ENCODE measurements at regions not wholly inside any gene's neighbourhood (a gene's known extent, or its start where the extent isn't known, plus 50 kb on each side); places are given as distances from the start of the nearest gene placed in this dataset.

DNA sequence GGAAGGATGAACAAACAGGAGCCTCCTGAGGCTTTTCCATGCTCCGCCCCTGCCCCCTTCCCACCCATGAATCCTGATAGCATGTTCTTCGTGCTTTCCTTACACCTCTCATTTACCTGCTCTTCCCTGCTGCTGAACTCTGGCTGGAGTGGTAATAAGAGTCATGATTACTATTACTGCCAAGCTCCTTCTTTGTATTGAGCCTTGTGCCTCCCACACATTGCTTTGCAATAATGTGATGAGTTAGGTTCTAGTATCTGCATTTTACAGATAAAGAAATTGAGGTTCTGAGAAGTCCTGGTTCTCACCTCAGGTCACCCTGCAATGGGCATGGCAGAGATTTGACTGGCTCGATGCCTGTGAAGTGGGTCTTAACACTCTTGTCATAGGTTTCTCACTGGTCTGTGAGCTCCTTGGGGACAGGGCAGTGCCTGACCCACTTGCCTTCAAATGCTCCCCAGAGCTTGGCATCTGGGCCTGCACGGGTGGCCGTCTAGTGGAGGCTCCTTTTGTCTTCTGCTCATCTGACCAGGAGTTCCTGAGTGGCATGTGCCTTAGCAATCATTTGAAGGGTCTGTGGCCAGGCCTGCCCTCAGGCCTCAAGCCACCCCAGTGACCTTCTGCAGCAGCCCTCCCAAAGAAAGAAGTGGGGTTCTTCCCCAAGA, 309.2 kb upstream of the ZMIZ1 start:
- no peak for DNase-seq (ENCODE audit: low spot score)

DNA sequence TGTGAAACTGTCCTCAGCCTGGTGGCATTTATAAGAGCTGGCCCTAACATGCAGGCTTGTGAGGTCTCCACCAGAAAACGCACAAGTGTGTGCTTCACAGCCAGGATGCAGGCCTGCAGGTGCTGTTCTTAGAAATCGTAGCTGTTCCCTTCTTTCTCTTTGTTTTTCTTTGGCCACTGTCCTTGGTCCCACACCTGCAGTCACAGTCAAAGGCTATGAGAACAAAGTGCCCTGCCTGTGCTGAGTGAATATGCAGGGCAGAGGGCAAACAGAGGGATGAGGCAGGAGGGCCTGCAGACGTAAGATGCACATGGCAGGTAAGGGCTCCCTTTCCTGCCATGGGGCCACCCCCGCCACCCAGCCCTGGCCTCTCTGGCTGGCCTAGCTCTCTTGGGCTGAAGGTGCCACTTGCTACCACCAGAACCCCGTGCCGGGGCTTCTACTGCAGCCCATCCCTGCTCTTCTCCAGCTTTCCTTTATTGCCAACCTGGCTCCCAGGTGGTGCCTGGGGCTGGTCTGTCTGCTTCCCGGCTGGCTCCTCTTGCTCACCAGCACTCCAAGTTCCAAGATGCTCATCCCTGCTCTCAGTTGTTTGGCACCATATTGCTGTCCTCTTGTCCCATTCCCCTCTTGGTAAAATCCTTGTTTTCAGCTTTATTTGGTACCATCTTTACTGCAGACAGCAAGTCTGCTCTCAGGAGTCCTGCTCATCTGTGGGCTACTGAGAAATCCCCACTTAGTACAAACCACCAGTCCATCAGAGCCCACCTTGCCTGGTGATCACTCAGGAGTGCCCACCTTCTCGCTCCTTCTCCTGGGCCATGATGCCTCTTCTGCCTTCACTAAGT, 308.1 kb upstream of the ZMIZ1 start:
- no peak for DNase-seq (ENCODE audit: low spot score)

DNA sequence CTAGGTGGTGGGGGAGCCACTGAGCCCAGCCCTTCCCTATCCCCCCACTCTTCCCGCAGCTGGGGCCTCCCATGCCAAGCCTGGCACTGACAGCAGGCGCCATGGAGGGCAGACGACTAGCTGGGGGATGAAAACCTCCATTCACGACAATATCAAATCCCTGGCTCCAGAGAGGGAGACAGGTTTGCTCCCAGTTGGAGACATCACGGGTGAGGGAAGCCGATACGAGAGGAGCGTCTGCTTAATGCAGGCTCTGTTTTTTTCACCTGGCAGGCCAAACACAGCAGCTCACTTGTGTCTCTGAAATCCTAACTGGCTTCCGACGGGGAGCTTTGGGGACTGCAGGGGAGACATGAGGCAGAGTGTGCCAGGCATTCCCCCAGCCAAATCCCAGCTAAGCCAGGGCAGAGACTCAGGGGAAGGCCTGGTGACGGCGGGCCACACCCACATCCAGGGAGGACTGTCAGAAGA, 307.4 kb upstream of the ZMIZ1 start:
- no peak for DNase-seq (ENCODE audit: low spot score)

DNA sequence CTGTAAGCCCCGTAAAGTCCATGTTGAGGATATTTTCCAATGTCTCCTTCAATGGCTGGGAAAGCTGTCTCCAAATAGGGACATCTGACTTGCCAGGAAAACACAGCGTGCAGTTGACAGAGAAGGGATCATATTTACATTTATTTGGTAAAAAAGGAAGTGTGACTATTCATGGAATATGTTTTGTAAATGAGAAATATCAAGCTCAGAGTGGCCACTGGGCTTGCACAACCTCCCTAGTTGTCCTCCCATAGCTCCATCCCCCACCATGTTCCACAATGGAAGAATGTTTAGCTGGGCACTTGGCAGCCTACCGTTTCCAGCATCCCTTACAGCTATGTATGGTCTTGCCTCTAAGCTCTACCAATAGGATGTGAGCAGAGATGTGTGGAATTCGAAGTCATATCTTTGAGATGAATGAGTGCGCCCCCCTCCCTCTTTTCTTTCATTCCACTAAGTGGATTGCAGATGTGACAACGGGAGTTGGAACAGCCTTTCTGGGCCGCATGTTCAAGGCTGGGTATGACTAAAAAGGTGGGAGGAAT, 306.6 kb upstream of the ZMIZ1 start:
- no peak for DNase-seq (ENCODE audit: low spot score)

DNA sequence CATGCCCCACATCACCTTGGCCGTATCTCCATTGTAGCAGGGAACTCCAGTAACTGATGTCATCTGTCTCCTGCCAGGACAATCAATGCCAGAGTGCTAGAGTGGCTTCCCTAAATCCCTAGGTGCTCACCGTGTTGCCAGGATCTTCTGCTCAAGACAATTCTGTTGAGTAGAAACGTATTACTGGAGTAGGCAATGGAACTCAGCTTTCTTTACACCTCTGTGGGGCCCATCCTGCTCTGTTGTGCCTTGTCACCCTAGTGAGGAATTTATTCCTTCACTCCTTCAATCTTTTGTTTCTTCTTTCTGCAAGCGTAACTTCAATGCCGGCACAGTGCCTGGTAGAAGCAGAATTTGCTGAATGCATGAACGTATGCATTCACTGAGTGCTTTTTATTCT, 305.5 kb upstream of the ZMIZ1 start:
- DNase-seq (ENCODE audit: low spot score) = no peak

DNA sequence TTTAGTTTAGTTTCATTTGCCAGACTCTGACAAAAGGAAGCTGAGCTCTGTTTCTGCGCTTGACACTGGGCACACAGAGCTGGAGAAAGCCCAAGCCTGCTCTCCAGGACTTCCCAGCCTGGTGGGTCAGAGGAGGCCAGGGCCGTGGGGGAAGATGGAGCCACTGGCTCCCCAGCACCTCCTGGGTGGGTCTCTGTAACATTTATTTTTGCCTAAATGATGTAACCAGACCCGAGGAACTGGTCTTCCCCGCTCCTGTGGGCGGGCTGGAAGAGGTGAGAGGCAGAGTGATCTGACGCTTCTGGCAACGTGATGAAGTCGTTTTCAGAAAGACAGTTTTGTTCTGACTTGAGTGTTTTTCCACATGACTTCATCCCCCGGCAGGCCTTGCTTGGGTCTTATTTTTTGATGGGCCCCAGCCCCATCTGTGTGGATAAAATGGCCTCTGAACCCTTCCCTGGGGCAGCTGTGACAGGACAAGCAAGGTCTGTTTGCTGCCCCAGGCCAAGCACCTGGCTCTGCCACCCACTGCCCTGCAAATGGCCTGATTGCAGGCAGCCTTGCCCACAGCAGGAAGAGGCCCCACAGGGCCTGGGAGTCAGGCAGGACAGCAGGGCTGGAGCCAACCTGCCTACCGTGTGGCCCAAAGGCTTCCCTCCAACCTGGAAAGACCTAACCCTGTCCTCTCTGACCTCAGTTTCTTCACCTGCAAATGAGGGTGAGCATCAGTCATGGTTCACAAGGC, 304.9 kb upstream of the ZMIZ1 start:
- no peak for DNase-seq (ENCODE audit: low spot score)

DNA sequence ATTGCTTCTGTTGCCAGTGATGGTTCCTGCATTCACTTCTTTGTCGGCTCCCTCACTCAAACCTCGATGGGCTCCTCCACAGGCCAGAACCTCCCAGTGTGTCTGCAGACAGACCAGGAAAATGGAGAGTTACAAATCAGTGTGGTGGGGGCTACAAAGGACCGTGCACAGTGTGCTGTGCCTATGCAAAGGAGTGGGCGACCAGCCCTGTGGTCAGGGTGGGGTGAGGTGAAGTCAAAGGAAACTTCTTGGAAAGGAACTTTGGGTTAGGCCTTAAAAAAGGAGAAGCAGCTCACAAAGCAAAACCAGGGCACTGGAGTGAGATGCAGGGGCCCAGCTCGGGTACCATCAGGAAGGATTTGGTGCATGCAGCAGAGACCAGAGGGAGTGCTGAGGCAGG, 304.3 kb upstream of the ZMIZ1 start:
- DNase-seq (ENCODE audit: low spot score) = no peak

DNA sequence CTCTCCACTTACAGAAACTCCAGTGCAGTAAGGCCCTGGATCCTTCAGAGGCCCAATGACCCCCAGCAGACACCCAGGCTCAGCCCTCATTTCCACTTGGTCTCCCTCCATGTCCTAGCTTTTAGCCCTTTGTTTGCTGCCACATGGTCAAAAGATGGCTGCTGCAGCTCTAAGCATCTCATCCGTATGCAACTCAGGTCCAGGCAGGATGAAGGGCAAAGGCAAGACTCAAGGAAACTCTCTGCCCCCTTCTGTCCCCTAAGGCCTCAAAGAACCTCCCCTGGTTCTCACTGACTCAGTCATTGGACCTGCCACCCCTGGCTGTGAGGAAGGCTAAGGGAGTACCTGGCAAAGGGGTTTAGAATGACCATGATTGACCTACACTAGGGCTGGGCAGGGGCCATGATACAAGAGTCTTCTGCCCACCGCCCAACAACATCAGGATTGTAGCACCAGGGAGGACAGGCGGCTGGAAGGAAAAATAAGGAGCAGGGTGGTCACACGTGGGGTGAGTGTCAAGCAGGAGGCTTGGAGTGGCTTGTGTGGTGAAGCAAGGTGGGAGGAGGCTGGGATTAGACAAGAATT, 303.8 kb upstream of the ZMIZ1 start:
- no peak for DNase-seq (ENCODE audit: low spot score)

DNA sequence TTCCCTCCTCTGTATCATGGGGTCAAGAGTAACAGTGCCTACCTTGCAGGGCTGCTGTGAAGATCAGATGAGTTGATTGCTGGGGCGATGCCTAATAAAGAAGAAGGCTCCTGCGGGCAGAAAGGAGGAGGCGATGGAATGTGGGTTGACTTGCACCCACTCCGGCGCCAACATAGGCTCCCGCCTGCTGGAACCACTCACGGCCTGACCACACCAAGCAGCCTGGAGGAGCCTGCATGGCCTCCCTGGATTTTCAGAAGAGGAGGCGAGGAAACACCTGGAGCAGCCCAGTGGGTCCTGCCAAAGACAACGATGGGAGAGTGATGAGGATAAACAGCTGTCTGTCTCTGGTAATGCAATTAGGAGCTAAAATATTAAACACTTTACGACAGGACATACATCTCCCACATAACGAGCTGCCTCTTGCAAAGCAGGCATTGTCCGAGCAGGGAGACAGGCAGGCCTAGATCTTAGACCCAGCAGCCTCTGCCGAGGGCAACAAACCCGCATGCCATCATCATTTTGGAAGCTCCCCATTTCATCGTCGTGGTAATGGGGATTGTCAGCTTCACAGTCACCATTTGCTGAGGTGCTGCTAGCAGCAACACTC, 302.9 kb upstream of the ZMIZ1 start:
- no peak for DNase-seq (ENCODE audit: low spot score)

DNA sequence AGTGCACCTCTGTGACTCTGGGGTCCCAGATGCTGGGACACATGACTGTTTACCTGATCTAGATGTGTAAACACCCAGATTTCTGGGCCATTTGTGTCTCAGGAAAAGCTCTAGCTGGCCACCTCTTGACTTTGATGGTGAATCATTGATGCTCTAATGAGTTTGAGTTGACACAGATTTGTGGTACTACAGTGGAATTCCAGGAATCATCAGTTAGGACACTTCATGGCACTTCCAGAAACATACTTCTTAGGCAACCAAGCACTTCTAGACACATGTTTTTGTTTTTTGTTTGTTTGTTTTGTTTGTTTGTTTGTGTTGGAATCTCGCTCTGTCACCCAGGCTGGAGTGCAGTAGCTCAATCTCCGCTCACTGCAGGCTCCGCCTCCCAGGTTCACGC, 302.2 kb upstream of the ZMIZ1 start:
- no peak for DNase-seq (ENCODE audit: low spot score)

DNA sequence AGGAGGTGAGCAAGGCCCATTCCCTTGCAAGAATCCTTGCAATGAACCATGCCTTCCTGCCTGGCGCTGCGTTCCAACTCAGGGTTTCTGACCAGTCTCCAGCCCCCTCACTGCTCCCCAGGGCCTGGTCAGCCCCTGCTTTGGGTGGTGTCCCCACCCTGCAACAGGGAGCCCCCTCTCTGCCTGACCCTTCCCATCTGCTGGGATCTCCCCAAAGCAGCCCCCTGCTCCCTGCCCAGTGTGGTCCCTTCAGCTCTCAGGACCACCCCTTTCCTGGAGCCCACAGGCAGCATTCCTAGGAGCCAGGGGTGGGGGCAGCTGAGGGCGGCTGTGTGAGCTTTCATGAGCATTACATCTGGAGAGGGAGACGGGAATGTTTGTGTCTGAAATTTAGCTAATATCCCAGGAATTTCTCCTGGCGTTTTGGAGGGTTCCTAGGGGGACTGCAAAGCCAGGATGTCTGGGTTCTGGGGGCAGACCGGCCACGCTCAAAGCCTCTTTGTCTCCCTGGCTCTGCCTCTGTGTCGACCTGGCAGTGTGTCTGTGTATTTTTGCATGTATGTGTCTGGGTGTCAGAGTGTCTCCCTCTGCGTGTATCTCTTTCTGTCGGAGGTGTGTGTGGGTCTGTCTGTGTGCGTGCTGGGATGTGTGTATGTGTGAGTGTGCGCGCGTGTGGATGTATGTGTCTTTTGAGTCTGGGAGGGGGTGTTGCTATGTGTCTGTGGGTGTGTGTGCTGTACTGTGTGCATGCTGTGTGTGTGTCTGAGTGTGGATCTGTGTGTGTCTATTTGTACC, 300.5 kb upstream of the ZMIZ1 start:
- no peak for DNase-seq (ENCODE audit: low spot score)

DNA sequence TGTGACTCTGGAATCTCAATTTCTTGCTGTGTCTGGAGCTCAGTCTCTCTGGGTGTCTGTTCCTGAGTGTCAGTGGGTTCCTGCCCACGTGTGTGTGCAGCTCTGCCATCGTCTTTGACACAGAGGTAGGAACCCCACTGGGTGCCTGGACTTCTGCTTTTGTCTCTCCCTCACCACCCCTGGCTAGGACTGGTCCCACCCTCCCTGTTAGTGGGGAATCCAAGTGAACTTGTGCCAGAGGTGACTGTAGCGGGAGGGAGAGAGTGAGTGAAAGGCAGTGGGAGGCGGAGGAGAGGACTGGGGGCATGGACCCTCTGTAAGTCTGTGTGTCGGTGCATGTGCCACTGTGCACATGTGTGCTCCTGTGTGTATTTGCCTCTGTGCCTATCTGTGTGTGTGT, 299.9 kb upstream of the ZMIZ1 start:
- no peak for DNase-seq (ENCODE audit: low spot score)

DNA sequence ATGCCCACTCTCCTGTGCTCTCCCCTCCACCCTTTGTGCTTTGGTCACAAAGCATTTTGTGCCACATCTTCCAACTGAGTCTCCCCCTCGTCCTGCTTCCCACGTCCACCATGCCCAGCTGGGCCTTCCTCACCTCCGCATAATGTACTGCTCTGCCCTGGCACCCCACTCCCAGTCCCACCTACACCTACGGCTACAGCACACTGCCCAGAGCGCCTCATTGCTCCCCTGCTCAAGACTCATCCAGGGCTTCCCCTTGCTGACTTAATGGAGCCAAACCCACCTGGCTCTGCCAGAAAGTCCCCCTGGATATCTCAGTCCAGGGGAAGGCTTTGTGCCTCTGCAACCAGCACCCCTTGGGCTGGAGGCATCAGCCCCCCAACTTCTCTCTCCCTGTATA, 299.2 kb upstream of the ZMIZ1 start:
- DNase-seq (ENCODE audit: low spot score) = no peak

DNA sequence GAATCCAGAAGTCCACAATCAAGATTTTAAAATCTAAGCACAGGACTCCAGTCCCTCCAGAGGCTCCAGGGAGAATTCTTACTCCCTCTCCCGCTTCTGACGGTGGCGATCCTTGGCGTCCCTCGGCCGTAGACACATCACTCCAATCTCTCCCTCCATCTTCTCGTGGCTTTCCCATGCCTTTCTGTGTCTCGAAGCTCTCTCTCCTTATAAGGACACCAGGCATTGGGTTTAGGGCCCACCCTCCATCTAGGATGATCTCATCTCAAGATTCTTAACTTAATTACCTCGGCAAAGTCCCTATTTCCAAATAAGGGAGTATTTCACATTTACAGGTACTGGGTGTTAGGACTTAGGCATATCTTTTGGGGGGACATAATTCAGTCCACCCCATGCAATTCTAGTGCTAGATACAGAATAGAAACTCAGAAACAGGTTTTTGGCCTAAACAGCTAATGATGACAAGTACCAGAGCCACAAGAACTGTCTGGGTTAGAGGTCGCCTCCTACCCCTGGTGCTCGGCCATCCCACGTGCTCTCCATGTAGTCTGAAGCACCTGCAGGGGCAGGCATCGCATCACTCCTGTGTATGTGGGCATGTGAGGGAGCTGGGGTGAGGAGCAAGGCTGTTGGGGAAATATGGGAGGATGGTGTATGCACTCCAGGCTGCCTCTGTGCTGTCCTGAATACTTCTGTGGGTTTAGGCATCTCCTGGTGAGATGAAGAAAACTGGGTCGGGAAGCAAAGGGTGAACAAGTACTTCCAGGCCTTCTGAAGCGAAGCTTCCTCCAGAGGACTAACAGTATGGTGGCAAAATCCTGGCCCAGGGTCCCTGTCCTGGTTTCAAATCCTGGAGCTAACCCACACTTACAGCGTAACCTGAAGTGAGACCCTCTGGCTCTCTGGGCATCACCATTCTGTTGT, 298.3 kb upstream of the ZMIZ1 start:
- DNase-seq (ENCODE audit: low spot score) = no peak

DNA sequence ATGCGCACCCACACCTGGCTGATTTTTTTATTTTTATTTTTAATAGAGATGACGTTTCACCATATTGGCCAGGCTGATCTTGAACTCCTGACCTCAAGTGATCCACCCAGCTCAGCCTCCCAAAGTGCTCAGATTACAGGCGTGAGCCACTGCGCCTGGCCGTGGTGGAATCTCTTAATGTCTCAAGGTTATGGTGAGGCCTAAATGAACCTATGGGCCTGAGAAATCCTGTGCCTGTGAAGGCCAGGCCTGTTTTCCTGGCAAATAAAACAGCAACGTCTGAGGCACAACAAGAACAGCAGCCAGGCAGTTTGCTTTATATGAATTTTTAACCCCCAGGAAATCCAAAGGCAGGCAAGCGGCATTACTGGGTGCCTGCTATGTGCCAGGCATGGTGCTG, 297.5 kb upstream of the ZMIZ1 start:
- no peak for DNase-seq (ENCODE audit: low spot score)

DNA sequence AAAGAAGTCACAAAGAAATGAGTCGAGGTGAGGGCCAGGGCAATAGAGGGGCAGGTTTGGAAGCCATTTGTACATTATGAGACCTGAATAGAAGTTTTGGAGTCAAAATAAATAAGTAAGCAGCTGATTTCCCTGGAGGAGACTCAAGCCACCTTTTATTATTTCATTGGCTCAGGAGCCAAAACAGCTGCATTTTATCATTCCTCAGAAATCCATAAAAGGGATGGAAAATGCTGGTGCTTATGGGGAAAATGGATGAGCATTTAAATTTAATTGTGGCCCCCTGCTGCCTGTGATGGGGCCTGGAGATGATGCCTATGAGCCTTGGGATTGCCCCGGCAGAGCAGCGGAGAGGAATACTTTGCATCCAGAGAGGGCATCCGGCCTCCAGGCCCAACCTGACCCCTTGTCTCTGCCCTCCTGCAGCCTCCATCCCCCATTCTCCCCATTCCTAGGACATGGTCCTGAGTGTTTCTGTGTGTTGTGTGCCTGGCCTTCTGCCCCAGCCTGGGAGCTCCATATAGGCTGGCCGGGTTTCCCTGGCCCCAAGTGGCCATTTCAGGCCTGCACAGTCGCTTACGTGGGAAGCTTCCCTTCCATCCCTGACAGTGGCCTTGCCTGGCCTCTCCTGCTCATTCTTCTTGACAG, 296.8 kb upstream of the ZMIZ1 start:
- DNase-seq (ENCODE audit: low spot score) = no peak

DNA sequence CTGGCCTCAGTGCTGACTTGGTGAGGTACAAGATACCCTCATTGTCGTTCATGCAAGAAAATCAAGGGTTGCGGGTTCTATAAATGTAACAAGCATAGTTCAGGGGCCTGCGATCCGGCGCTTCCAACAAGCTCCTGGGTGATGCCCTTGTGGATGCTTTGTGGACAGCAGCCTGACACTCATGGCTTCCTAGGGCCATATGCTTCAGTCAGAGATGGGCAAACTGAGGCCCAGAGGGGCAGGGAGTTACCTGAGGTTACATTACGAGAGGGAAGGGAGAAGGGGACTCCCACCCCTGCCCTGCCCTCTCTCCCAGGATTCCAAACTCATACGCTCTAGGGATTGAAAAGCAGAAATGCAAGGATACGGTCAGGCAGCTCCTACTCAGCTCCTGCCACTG, 296.3 kb upstream of the ZMIZ1 start:
- DNase-seq (ENCODE audit: low spot score) = no peak

DNA sequence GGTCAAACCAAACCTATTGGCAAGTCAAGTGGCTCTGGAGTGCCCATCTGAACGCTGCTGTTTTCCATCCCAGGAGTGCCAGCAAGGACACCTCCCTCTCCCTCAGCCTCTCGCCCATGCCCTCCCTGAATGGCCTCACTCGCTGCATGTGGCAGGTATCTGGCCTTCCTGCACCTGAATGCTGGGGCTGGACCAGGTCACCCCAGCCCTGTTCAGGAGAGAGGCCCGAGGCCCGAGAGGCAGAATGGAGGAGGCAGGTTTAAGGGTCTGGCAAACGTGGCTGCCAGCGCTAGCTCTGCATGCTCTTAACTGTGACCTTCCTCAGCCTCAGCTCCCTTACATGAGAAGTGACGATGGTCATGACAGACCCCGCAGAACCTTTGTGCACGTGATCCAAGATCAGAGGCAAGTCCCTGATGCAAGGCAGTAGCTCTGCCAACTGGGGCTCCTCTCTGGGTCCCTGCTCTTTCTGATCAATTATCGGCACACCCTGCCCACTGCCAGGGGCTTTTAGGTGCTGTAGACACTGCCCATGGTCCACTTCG, 295.7 kb upstream of the ZMIZ1 start:
- DNase-seq (ENCODE audit: low spot score) = no peak

DNA sequence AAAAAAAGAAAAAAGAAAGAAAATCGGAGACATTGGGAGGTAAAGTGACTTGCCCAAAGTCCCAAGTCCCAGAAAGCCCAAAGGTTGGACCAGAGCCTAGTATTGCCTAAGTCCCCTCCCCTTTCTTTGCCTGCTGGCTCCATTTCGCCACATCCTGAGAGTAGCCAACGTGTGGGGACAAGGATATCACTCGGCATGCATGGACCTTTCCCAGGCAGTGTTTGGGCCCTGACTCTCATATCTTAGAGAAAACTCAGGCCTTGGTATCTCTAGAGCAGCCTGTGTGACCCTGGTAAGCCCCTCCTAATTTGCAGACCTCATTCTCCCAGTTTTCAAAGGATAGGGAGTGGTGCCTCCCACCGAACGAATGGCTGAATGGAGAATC, 294.2 kb upstream of the ZMIZ1 start:
- DNase-seq (ENCODE audit: low spot score) = no peak

Measured in AG08395 (cell line).